Ectodermal cell (in vitro differentiated cells): ENCODE measurements at regions not wholly inside any gene's neighbourhood (a gene's known extent, or its start where the extent isn't known, plus 50 kb on each side); places are given as distances from the start of the nearest gene placed in this dataset.

Experiments
- H3K27ac ChIP-seq: 2 replicates; pipeline ENCODE4 v1.7.0; 2013; ENCODE audit warnings: mild to moderate bottlenecking, low read depth, low read length; ENCODE audit not compliant: insufficient read depth, poor library complexity, severe bottlenecking
- H3K27me3 ChIP-seq: 2 replicates; pipeline ENCODE4 v1.7.0; 2013; ENCODE audit warnings: mild to moderate bottlenecking, low read length; ENCODE audit not compliant: insufficient read depth, control insufficient read depth, poor library complexity, severe bottlenecking
- H3K36me3 ChIP-seq: one replicate; pipeline ENCODE4 v1.7.0; 2013; ENCODE audit warnings: low read length; ENCODE audit not compliant: control insufficient read depth, insufficient read depth
- H3K4me1 ChIP-seq: one replicate; pipeline ENCODE4 v1.7.0; 2013; ENCODE audit warnings: low read length; ENCODE audit not compliant: control insufficient read depth, insufficient read depth
- H3K4me3 ChIP-seq: 2 replicates; pipeline ENCODE4 v1.7.0; 2013; ENCODE audit warnings: low read depth, low read length, control low read depth; ENCODE audit not compliant: insufficient read depth
- H3K9me3 ChIP-seq: 2 replicates; pipeline ENCODE4 v1.7.0; 2013; ENCODE audit warnings: mild to moderate bottlenecking, low read length, moderate library complexity; ENCODE audit not compliant: control insufficient read depth
- WGBS, 2 experiments: methylation state at CpG; one replicate each; pipeline ENCODE4 v1.1.7; 2013; ENCODE audit warnings: missing lambda C conversion rate in 2 of 2; 5-methylcytosine and 5-hydroxymethylcytosine counted together

GRCh38 chr20:59456342-59457279, 147.7 kb upstream of the PHACTR3 start:
- WGBS, 2 experiments: 85% methylated on average over 26 of the region's 26 CpGs

GRCh38 chr20:59458645-59459044, 145.7 kb upstream of the PHACTR3 start:
- Histone ChIP-seq H3K4me3 (no peak overlapping the region), H3K36me3 (no peaks in the 10 kb centered on the region), H3K27ac (no peak overlapping the region), H3K4me1 (peaks cover 11% of the 10 kb centered on the region), H3K9me3 (no peaks in the 10 kb centered on the region), H3K27me3 (no peaks in the 10 kb centered on the region)
- 94 to 96% methylated on average over 2 of the region's 2 CpGs for WGBS, 2 experiments

More at GRCh38 chr20:59456342-59457279, 147.7 kb upstream of the PHACTR3 start:
- H3K9me3 ChIP-seq: no peaks in the 10 kb centered on the region
- H3K27me3 ChIP-seq: no peaks in the 10 kb centered on the region
- H3K4me1 ChIP-seq: peaks cover 19% of the 10 kb centered on the region
- no peaks in the 10 kb centered on the region for H3K36me3 ChIP-seq
- no peak overlapping the region for H3K4me3 ChIP-seq
- no peak overlapping the region for H3K27ac ChIP-seq

GRCh38 chr20:59459586-59459985, 144.8 kb upstream of the PHACTR3 start:
- Histone ChIP-seq H3K36me3 (no peaks in the 10 kb centered on the region), H3K4me3 (no peak overlapping the region), H3K4me1 (peaks cover 9% of the 10 kb centered on the region), H3K27me3 (no peaks in the 10 kb centered on the region), H3K9me3 (no peaks in the 10 kb centered on the region), H3K27ac (no peak overlapping the region)
- WGBS, 2 experiments: 90 to 96% methylated on average over 6 of the region's 6 CpGs

- Histone ChIP-seq H3K27ac (no peak overlapping the region), H3K4me3 (no peak overlapping the region), H3K4me1 (peaks cover 9% of the 10 kb centered on the region), H3K36me3 (no peaks in the 10 kb centered on the region), H3K9me3 (no peaks in the 10 kb centered on the region), H3K27me3 (no peaks in the 10 kb centered on the region)
- WGBS, 2 experiments: 91 to 94% methylated on average over 9 of the region's 9 CpGs
These were observed 144.0 kb upstream of the PHACTR3 start for GRCh38 chr20:59460352-59460751.

GRCh38 chr20:59461526-59461925, 142.8 kb upstream of the PHACTR3 start:
- no peak overlapping the region for H3K4me3 ChIP-seq
- no peaks in the 10 kb centered on the region for H3K36me3 ChIP-seq
- 81 to 82% methylated on average over 14 of the region's 14 CpGs for WGBS, 2 experiments
- no peaks in the 10 kb centered on the region for H3K27me3 ChIP-seq
- no peaks in the 10 kb centered on the region for H3K9me3 ChIP-seq
- peaks cover 5% of the 10 kb centered on the region for H3K4me1 ChIP-seq
- no peak overlapping the region for H3K27ac ChIP-seq

GRCh38 chr20:59462249-59462648, 142.1 kb upstream of the PHACTR3 start:
- H3K9me3 ChIP-seq: no peaks in the 10 kb centered on the region
- H3K4me1 ChIP-seq: no peaks in the 10 kb centered on the region
- no peaks in the 10 kb centered on the region for H3K36me3 ChIP-seq
- 87% methylated on average over 10 of the region's 10 CpGs for WGBS, 2 experiments
- H3K27ac ChIP-seq: no peak overlapping the region
- no peak overlapping the region for H3K4me3 ChIP-seq
- H3K27me3 ChIP-seq: no peaks in the 10 kb centered on the region

GRCh38 chr20:59463541-59463940, 140.8 kb upstream of the PHACTR3 start:
- 85 to 96% methylated on average over 1 to 2 of the region's 2 CpGs for WGBS, 2 experiments

GRCh38 chr20:59466107-59466815, 138.1 kb upstream of the PHACTR3 start:
- Histone ChIP-seq H3K27me3 (no peaks in the 10 kb centered on the region), H3K4me1 (no peaks in the 10 kb centered on the region), H3K4me3 (no peak overlapping the region), H3K9me3 (no peaks in the 10 kb centered on the region), H3K27ac (no peak overlapping the region), H3K36me3 (no peaks in the 10 kb centered on the region)
- 92 to 94% methylated on average over 16 of the region's 16 CpGs for WGBS, 2 experiments

More at GRCh38 chr20:59463541-59463940, 140.8 kb upstream of the PHACTR3 start:
- no peaks in the 10 kb centered on the region for H3K36me3 ChIP-seq
- no peaks in the 10 kb centered on the region for H3K9me3 ChIP-seq
- H3K4me3 ChIP-seq: no peak overlapping the region
- no peaks in the 10 kb centered on the region for H3K27me3 ChIP-seq
- no peaks in the 10 kb centered on the region for H3K4me1 ChIP-seq
- H3K27ac ChIP-seq: no peak overlapping the region

- no peaks in the 10 kb centered on the region for H3K4me1 ChIP-seq
- no peaks in the 10 kb centered on the region for H3K27me3 ChIP-seq
- no peak overlapping the region for H3K4me3 ChIP-seq
- no peaks in the 10 kb centered on the region for H3K36me3 ChIP-seq
- no peaks in the 10 kb centered on the region for H3K9me3 ChIP-seq
- WGBS, 2 experiments: 89 to 91% methylated on average over 5 of the region's 5 CpGs
- no peak overlapping the region for H3K27ac ChIP-seq
These were observed 135.5 kb upstream of the PHACTR3 start for GRCh38 chr20:59468831-59469230.
